ENCODE measurements at regions not wholly inside any gene's neighbourhood (a gene's known extent, or its start where the extent isn't known, plus 50 kb on each side); places are given as distances from the start of the nearest gene placed in this dataset.

DNA sequence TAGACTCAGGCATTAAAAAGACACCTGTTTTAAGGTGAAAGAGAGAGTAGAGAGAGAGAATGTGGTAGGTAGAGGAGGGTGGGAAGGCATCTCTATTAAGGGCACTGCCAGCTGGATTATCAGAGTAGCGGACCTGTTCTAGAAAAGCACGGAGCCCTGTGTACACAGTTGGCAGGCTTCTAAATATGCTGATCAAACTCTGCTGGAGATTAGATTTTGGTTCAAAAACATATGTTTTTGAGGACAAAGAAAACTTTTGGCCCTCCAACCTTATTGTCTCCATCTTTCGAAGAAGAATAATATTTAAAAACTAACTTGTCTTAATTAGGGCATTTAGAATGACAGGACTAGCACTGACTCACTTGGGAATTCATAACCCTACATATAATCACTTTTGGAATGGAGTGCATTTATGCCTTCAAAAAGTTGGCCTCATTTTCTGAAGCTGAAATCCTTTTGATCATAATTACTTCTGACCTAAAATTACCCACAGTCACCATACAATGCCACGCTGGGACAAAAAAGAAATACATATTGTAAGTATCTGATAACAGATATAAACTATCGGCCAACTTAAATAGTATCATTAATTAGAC is 254.6 kb downstream of the MEIS1 start:
- intact Hi-C loops (cut with DNase I): no loop called here
- DNase-seq: no peak

DNA sequence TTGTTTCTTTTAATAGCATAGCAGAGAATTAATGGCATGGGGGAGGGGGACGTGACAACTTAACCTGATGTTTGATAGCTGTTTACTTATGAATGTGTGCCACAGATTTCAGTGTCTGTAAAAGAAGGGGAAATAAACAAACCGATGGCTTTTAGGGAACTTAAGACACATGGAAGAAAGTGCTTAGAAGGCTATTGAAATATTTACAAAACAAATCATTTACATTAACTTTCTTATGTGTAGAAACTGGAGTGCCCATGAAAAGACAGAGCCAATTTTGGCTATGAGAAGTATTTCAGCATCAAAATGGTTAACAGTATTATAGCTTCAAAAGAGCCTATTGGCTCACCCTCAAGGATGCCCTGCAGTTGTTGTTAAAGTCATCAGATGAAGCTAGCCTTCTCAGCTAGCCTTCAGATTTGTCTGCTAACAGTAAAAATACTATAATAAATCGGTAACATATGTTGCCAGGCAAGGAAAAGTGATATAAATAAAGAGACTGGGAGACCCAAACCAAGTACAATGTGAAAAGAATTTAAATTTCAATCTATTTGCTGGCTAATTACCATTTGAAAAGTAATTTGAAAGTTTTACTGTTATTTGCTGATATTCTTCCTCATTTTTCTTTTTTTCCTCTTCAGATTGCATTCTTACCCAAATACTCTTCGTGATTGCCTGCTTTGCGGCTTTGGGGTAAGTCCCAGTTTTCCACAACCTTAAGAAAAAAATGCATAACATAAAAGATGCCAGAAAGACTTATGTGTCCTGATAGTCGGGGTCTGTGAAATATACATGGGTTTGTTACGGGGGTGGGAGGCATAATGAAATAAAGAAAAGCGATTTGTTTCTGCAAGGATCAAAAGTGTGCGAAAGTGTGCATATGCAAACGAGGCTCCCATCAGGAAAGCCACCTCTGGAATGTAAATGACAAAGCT is 256.4 kb downstream of the MEIS1 start:
- intact Hi-C loops (cut with DNase I): no loop called here
- no peak for DNase-seq

DNA sequence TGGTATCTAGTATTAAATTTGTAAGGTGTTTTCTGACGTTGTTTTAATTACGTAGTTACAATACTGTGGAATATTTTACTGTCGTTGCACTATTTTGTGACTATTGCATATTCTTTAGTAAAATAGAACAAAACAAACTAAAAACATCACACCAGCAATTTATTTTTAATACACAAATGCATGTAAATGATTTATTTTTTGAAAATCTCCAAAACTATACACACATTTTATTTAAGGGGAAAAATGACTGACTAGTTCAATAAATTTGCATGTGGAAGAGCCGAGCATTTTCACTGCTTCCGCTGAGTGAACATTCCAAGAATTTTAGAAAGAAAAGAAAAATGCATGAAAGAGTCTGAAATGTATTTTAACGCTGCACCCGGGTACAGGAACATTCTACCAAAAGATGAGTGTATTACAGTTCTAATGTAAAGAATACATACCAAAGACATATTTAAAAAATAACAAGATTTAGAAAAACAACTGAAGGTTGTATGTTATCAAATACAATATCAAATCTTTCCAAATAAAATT is 257.7 kb downstream of the MEIS1 start:
- intact Hi-C loops (cut with DNase I): no loop called here
- DNase-seq: no peak

DNA sequence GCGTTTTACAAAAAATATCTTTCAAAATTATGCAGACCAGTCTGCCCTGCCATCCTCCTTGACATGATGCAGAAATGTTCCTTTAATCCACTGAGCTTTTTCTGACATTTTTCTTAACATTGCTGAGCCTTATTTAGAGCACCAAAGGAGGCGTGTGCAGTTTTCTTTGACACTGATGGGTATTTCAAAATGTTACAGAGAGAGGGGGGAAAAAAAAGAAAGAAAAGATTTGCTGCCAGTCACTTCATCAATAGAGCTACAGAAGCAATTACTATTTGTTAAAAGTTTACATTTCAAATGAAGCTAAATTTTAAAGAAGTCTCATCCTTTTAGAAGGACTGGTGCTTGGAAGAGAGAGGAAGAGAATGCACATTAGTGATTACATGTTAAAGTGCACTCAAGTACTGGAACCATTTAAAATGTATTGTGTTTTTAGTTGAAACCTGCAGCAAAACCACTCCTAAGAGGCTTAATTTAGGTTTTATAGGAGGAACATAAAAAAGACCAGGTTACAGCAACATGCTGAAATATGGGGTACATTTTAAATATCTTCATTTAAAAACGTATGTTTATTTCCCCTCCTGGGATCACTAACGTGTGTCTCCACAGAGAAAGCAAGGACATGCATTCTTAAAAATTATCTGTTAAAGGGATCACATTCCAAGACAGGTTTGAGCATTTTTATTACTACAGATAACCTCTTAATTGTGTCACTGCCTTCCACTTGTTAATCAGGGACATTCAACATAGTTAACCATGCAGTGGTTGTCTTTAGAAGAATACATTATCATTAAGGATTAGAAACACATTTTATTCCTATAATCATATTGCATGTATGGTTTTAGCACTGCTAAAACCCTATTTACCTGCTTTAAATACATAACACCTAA is 258.4 kb downstream of the MEIS1 start:
- DNase-seq: no peak
- intact Hi-C loops (cut with DNase I): no loop called here

DNA sequence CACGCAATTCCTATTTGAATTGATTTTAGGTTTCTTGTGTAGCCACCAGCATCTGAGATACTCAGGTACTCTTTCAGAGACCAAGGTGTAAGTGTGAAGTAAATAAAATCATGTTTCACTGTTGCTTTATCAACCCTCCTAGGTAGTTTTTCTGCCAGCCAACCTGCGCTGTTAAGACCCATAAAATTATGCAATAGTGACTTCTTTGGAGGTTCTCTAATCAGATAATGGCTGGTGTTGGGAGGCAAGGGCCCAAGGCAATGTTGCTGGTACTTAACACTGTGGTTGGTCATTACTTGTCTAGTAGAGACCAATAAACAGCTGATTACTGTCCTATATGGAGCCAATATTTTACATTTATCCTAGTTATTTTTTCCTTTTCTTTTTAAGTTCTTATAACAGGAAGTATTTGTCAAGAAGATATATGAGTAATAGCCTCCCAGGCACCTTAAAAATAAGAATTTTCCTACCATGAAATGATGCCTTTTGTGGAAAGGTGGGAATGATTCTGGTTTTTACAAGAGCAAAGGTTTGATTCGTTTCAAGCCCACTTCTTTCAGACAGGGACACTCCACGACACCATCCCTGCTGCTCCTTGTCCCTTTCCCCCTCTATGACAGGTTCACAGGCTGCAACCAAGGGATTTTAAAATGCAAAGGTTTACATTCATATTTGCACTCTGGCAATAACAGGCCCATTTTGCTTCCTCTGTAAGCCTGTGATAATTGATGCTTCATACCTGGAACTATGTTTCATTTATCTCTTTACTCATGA is 259.3 kb downstream of the MEIS1 start:
- DNase-seq: no peak
- intact Hi-C loops (cut with DNase I): no loop called here

DNA sequence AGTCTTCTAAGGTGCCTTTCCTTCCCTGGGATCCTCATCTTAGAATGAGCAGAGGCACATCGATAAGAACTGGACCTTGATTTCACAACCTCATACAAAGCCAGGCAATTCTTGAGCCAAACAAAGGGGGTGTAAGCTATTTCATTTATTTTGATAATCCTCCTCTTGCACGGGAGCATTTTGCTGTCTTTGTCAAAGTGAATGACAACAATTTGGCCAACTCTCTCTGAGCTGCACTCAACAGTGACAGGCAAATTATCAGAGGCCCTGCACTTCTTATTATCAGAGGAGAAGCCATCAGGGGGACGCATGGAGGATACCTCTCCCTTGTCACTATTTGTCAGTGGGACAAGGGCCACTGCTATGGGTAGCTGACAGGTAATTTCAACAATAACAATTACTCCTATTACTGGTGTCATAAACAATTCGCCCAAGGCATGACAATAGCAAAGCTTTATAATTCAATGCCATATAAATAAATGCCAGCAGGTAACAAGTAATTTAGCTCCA is 260.4 kb downstream of the MEIS1 start:
- intact Hi-C loops (cut with DNase I): no loop called here
- DNase-seq: no peak

DNA sequence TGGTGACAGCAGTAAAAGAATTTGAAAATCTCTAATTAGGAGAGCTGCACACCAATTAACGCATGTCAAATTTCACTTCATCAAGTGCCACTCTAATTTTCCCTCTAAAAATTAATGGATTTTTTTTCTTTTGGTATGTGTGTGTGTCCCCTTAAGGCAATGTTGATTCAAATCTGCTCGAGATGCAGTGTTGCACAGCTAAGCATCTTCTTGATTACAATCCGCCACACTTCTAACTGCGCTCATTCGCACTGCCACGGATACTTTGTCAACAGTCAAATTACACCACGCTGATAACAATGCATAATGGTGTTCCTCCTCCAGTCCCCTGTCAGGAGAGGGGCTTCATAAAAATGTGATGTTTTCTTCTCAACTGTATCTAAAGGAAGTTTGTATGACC is 261.4 kb downstream of the MEIS1 start:
- DNase-seq: peak in 1 of 10 donors; percentile 11
- intact Hi-C loops (cut with DNase I): no loop called here

DNA sequence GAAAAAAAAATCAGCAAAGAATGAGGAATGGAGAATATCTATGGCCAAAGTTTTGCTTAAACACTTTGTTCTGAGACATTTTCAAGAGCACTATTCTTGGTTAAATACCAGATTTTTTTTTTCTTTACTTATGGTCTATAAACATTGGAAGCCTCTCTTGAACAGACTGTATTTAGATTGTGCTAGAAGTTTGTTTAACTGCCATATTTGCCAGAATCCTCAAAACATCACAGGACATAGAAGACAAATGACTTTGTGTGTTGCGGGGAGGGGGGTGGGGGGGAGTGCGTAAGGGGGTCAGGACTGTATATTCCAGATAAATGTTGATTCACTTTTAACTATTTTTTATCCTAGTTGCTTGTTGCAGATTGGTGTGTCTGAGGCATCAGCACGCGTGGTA is 262.0 kb downstream of the MEIS1 start:
- intact Hi-C loops (cut with DNase I): no loop called here
- DNase-seq: no peak

DNA sequence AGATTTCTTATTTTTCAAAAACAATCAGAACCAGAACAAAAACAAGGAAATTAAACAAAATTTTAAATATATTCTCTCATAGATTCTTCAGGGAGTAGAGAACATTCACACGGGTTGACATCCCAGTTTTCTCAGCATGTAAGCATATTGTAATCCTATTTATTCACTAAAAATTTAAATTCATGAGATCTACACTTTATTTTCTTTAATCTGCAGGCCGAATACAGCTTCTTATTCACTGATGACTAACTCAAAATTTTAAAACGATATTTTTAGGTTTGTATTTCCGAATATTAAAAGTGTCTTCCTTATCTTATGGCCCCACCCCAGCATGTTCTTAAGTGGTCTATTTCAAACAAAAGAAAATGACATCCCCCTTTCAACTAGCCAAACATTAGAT is 262.4 kb downstream of the MEIS1 start:
- no peak for DNase-seq
- intact Hi-C loops (cut with DNase I): no loop called here

DNA sequence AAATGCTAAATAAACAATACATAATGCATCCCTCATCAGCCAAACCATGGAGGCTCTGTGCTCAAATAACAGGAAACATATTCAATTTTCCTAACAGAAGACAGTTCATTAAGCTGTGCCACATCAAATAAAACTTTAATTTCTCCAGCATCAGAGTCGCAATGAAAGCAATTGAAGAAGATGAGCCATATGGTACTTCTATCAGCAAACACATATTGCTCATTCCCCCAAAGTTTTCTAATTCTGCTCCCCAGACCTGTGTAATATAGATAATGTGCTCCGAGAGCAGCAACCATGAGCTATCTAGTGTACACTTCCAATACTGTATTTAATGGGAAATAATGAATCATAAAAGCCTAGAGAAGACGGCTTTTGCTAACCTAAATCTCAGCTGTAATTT is 263.2 kb downstream of the MEIS1 start:
- DNase-seq: no peak
- intact Hi-C loops (cut with DNase I): no loop called here

DNA sequence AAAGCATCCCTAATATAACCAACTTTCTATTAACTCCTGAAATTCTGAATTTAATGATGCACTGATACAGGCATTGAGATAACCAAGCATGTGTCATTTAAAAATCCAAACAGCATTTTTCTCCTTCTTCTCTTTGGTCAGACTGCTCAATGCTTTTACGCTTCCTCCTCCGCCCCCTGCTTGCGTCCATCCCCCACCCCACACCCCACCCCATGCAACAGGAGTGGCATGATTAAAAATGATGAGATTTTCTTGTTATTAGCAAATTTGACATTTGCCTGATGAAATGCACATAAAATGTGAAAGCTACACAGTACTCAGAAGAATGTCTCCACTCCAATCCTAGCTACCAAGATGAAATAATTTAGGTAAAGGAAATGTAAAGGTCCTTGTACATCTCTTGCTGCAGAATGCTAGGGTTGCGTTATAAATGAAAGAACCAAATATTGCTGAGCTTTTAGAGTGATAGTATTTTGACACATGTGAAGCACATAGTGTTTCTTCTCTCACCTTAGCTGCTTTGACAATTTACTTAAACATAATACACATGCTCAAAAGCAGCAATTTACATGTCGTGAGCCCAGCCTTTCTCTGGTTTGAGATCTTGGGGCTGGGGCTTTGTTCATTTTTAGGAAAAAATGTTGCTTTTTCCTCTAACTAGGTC is 263.8 kb downstream of the MEIS1 start:
- intact Hi-C loops (cut with DNase I): no loop called here
- no peak for DNase-seq

DNA sequence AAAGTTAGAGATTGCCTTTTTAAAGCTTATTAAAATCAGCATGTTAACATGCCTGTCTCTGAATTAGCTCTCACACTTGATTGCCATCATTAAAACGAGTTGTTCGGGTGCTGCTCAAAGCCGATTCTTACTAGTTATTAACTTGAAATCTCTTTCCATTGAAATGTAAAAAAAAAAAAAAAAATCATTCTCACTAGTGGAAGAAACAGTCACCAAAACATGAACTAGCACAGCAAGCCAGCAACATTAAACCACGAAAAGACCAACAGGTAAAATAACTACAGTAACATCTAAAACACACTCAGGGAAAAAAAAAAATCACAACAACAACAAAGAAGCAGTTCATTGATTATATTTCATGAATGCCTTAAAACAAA is 264.5 kb downstream of the MEIS1 start:
- DNase-seq: no peak
- intact Hi-C loops (cut with DNase I): no loop called here

DNA sequence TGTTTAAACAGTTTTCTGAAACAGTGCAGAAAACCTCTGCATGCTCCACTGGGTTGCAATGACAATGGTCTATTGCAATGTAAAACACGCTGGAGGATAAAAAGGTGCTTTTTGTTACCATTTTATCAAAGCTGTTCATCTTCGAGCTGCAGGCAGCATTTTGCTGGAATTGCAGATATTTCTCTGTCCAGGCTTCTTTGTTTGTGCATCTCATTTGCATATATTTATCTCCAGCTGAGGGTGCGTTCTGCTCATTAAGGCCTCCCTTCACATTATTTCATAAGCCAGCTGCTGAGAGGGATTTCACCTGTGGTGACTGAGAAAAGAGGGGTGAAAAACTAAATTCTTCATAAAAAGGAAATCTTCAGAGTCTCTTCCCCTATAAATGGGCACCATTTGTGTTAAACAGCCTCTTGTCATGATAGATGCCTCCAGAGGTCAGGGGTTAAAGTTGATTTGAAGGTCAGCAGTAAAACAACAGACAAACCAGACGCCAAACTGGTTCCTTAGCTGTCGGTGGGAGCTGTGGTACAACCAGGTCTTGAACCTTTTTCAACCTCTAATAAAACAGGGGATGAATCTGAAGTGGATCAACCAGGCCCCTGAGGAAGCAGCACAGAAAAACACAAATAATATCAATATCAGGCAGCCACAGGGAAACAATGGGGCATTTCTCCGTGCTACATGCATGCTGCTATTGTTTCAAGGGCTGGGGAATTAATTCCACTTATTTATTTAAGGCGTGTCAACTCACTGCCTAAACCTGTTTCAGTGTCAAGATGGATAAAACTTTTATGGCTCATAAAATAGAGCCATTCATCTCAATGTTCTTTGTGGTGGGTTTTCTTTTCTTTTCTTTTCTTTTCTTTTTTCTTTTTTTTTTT is 265.1 kb downstream of the MEIS1 start:
- peak in 1 of 10 donors; percentile 23 for DNase-seq
- intact Hi-C loops (cut with DNase I): no loop called here

DNA sequence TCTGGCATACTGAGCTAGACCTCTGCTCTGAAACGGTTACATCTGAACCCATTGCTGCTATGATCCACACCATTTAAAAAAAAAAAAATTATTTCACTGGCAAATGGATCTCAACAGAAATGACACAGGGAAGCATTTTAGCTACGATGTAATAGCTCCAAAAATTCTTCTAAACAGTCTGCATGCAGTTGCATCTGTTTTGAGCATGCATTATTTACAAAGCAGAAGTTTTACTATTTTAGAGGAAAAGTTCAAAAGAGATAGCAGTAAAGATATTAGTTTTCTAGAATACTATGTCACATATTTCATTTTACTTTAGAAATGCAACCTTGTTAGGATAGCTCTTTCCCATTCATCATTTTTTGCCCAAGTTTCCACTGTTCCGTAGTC is 265.7 kb downstream of the MEIS1 start:
- intact Hi-C loops (cut with DNase I): no loop called here
- no peak for DNase-seq

DNA sequence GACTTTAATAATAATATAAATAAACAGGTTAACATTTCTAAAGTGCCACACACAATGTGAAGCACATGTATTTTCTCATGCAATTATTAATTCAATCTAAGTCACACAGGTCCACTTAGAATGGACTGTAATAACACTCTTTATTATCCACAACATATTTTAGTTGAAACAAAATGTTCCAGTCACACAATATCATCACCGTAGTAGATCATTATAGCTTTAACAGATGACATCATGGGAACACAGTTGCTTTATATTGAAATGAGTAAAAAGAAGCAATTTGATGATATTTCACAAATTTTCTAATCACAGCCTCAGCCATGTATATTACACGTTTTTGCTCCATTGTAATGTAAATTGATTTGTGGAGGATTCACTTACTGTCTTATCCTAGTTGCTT is 266.3 kb downstream of the MEIS1 start:
- no peak for DNase-seq
- intact Hi-C loops (cut with DNase I): no loop called here

DNA sequence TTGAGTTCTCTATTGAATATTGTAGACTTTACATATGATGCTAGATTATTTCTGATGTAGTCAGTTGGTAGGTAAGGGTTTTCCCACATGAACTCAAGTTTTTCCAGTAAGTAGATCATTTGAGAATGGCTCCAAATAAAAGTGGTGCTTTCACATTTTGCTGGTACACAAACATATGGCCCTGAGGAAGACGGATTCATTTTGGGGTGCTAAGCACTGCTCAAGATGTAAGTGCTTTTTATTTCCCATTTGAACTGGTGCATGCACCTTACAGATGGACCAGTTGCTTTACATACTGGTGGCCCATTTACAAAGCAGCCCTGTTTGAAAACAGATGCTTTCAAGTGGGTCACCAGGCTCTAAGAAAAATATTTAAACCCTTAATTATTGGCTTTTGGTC is 266.7 kb downstream of the MEIS1 start:
- no peak for DNase-seq
- intact Hi-C loops (cut with DNase I): no loop called here

DNA sequence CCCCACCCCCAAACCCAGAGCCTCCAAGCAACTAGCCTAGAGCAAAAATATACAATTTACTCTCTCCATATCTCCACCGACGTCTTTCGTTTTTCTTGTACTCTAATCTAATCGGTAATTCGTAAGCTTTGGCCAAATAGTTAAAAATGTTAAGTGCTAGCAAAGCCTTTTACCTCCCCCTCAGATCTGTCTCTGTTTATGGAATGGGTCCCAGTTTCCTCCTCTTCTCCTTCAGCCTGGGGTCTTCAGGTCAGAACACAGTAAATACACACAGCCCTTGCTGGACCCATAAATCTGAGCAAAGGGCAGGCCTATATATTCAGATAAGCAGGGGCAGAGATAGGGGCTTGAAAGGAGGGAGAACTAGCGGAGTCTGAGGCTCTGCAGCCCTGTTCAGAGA is 267.4 kb downstream of the MEIS1 start:
- no peak for DNase-seq
- intact Hi-C loops (cut with DNase I): no loop called here

DNA sequence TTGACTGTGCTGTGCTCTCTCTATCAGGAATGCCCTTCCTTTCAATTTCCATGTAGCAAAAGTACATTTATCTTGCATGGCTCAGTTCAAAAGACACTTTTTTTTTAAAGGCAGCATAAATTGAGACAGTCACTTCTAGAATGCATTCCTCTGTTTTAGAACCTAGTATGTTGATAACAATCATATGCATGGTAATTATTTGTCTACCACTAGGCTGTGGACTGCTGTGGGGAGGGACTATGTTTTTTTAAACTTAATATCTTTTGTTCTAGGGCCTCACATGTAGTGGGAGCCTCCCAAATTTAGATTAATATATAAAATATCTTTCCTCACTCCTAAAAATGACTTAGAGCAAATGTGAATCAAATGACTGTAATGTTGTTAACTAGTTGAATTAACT is 269.9 kb downstream of the MEIS1 start:
- DNase-seq: no peak
- intact Hi-C loops (cut with DNase I): no loop called here

DNA sequence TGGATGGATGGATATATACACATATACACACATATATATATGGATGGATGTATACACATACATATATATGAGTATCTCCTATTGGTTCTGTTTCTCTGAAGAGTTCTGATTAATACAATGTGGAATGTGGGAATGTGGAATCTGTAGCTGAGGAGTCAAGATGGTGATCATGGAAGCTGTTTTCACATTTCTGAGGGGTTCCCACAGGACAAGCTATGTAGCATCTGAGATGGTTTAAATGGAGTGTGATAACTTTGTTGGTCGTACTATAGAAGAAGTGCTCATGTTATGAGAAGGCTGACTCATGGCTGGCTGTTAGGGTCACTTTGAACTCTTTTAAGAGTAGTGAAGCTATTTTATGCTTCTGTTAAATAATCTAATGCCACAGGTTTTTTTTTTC is 279.7 kb downstream of the MEIS1 start:
- DNase-seq: no peak
- intact Hi-C loops (cut with DNase I): no loop called here
